Urothelium cell line (cell line): ENCODE measurements at regions not wholly inside any gene's neighbourhood (a gene's known extent, or its start where the extent isn't known, plus 50 kb on each side); places are given as distances from the start of the nearest gene placed in this dataset.
"Not testable (repeated sequence)": the region's sequence is repeated elsewhere in the genome, so short reads cannot be mapped to it uniquely, and the experiment has no call there.

Source experiments
- DNase-seq: peaks from one replicate; pipeline ENCODE4 v3.0.0; 2011; ENCODE audit warnings: low spot score, mixed read lengths
- FAIRE-seq: peaks from 2 replicates; lab custom pipeline; 2011; peaks lifted over from hg19 to GRCh38; lab: Jason Lieb, UNC

DNA sequence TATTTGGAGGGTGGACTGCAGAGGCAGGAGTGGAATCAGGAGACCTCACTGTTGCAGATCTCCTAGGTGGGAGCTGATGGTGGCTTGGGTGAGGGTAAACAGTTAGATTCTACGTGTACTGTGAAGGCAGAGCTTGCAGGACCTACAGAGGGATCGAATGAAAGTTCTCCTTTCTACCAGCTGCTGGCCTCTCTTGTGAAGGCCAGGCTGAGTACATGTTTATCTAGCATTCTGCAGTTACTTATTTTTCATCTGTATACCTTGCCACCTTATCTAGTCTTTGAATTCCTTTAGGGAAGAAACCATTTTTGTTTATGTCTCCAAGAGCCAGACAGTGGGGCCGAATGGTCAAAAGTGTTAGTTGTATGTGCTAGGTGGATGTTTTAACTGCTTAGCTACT, 57.6 kb downstream of the PTTG1 start:
- DNase-seq (no peak), FAIRE-seq (no peak)

- no peak for DNase-seq
- no peak for FAIRE-seq
Observed at GRCh38 chr5:160479926-160480325, 58.3 kb downstream of the PTTG1 start.

DNA sequence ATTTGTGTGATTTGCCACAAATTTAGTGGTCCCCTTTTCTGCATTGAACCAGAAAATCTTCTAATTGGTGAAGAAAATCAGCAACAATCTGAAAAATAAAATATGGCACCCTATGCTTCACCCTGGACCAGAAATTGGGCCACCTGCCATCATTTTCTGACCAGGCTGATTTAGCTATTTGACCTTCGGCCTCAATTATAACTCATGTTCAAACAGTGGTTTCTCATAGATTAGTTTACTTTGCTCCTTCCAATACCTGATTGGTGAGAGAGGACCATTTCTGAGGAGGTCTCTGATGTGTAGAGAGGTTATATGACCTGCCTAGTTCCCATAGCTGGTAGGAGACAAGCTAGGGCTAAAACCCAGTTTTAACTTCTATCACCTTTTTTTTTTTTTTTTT, 59.0 kb downstream of the PTTG1 start:
- FAIRE-seq = no peak

DNA sequence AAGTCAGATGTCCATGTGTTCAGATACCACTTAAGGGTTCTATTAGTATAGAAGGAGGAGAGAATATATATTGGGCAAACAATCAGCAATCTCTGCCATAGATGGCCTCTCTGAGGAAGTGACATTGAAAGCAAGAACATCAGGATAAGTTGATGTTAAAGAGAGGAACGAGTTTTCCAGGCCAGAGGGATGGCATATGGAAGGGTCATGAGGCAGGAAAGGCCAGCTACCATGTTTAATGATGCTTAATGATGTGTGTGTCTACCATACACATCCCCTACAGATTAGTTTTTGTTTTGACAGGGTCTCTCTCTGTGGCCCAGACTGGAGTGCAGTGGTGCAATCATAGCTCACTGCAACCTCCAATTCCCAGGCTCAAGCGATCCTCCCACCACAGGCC, 63.0 kb downstream of the PTTG1 start:
- no peak for FAIRE-seq

More for the DNA sequence above, 59.0 kb downstream of the PTTG1 start:
- DNase-seq = no peak

GRCh38 chr5:160485364-160485969, 63.8 kb downstream of the PTTG1 start:
- no peak for FAIRE-seq
- no peak for DNase-seq

More for the DNA sequence above, 63.0 kb downstream of the PTTG1 start:
- no peak for DNase-seq

GRCh38 chr5:160486573-160486972, 64.9 kb downstream of the PTTG1 start:
- FAIRE-seq (no peak), DNase-seq (no peak)

- FAIRE-seq = no peak
Observed at GRCh38 chr5:160488394-160489325, 67.0 kb downstream of the PTTG1 start.

GRCh38 chr5:160491438-160491837, 69.8 kb downstream of the PTTG1 start:
- DNase-seq (no peak), FAIRE-seq (no peak)

More at GRCh38 chr5:160488394-160489325, 67.0 kb downstream of the PTTG1 start:
- DNase-seq = no peak

DNA sequence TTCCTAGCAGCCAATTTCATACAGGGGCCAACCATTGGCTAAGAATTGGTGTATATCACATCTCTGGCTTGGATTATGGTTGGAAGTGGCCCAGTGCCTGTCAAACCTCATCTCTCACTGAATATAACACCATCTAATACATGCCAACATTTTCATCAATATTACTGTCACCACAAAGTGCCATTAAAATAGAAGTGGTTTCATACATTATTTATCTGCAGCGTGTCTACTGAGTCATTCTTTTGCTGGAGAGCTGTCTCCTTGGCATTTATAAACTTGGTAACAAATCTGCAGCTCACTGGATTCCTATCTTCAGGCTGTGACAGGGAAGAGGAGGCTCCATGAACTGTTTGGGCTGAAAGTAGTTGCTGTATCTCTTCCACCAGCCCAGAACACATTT, 70.9 kb downstream of the PTTG1 start:
- no peak for DNase-seq
- no peak for FAIRE-seq

DNA sequence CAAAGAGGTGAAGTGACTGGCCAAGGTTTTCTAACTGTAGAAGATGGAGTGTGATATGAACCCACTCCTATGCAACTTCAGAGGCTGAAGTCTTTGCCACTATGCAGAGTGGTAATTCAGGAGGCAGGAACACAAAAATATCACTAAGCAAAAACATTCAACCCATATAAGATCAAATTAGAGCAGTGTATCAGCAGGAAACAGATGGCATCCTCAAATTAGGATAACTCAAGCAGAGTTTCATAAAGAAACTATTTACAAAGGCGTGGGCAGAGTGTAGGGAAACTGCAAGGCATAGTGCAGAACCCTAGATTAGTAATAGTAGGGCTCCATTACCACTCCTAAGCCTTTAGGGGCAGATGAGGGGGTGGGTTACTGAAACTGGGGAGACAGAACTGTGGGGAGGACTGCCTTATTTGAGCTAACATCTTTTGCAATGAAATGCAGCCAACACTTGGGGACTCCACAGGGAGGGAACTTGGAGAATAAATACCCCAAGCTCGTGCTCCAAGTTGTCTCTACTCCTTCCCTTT, 72.2 kb downstream of the PTTG1 start:
- FAIRE-seq = no peak
- no peak for DNase-seq

- FAIRE-seq (no peak), DNase-seq (no peak)
Observed at GRCh38 chr5:160494451-160494850, 72.8 kb downstream of the PTTG1 start.

DNA sequence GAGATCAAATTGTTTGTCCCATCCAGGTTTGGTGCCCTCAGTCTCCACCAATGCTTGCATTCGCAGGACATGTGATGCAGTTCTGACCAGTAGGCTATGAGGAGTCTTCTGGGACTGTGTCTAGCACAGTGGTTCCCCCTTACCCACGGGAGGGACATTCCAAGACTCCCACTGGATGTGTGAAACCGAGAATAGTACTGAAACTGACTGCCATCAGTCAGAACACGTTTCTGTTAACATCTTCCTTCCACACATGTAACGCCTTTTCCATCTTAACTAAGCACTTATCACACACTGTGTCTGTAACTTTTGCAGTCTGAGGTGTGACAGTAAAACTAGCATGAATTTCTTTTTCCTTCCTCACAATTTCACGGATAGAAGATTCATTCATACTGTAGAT, 74.7 kb downstream of the PTTG1 start:
- FAIRE-seq = no peak

DNA sequence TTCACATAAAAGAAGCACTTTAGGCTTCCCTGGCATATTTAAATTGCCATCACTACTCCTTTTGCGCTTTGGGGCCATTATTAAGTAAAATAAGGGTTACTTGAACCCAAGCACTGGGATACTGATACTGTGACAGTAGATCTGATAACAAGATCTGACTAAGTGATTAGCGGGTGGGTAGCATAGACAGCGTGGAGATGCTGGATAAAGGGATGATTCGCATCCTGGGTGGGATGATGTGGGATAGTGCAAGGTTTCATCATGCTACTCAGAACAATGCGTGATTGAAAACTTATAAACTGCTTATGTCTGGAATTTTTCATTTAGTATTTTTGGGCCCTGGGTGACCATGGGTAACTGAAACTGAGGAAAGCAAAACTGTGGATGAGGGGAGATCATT, 75.1 kb downstream of the PTTG1 start:
- DNase-seq (no peak), FAIRE-seq (peak; percentile 42)

More for the DNA sequence above, 74.7 kb downstream of the PTTG1 start:
- no peak for DNase-seq

DNA sequence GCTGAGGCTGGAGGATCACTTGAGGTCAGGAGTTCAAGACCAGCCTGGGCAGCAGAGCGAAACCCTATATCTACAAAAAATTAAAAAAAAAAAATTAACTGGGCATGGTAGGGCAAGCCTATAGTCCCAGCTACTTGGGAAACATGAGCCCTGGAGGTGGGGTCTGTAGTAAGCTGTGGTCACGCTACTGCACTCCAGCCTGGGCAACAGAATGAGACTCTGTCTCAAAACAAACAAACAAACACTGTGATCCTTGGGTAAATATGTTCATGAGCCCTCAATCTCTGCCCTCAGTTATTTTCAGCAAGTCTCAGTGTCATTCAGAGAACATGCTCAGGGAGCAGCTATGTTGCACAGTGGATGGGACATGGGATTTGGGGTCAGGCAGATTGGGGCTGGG, 76.2 kb downstream of the PTTG1 start:
- DNase-seq (no peak), FAIRE-seq (no peak)

DNA sequence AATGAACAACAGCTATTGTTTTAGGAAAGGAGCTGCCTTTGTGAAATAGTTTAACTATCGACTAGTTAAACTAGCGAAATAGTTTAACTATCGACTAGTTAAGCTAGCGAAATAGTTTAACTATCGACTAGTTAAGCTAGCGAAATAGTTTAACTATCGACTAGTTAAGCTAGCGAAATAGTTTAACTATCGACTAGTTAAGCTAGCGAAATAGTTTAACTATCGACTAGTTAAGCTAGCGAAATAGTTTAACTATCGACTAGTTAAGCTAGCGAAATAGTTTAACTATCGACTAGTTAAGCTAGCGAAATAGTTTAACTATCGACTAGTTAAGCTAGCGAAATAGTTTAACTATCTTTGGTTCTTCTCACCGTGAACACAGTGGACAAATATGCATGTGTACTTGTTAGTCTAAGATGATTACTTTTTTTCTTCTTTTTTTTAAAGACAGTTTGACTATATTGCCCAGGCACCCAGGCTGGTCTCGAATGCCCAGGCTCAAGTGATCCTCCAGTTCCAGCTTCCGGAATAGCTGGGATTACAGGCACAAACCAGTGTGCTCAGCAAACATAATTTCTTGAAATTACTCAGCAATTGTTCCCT, 76.9 kb downstream of the PTTG1 start:
- not testable (repeated sequence) for FAIRE-seq, DNase-seq

DNA sequence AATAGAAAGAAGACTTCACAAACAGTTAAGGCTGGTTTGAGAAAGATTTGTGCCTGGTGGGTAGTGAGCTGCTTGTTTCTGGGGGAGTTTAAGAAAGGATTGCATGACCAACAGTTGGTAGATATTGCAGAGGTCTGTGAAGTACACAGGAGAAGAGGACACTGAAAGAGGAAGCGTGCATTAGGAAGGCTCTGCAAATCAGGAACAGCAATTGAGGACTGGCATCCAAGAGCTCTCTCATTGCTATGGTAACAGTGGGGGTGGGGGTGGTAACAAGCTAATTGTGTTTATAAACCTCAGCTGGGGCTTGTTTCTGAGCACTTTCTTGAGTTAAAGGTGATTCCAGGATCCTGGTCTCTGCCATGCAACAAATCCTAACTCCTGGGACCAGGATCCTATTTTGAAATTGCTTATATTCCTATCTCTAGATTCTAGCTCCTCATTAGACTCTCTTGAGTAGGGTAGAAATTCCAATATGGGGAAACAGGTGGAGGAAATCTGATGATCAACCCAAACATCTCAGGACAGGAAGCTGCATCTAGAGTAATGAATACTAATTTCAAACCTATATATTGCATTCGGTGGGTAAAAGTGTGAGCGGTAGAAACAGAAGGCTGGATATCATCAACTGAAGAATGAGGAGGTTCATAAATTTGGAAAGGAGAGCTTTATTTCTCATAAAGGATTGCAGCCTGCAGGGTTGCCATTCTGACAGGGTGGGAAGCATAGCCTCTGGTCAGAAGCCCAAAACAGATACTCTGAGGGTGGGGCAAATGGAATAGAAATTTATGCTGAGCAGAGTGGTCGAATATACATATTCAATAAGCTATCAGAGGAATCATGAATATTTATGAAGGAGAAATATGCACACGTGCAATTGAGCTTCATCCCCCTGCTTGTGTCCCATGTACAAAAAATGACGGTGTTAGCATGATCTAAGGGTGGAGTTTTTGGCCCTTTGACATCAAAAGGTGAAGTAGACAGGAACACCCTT, 79.4 kb downstream of the PTTG1 start:
- DNase-seq = no peak
- no peak for FAIRE-seq

- DNase-seq (no peak), FAIRE-seq (no peak)
Observed at GRCh38 chr5:160504906-160505305, 83.3 kb downstream of the PTTG1 start.

DNA sequence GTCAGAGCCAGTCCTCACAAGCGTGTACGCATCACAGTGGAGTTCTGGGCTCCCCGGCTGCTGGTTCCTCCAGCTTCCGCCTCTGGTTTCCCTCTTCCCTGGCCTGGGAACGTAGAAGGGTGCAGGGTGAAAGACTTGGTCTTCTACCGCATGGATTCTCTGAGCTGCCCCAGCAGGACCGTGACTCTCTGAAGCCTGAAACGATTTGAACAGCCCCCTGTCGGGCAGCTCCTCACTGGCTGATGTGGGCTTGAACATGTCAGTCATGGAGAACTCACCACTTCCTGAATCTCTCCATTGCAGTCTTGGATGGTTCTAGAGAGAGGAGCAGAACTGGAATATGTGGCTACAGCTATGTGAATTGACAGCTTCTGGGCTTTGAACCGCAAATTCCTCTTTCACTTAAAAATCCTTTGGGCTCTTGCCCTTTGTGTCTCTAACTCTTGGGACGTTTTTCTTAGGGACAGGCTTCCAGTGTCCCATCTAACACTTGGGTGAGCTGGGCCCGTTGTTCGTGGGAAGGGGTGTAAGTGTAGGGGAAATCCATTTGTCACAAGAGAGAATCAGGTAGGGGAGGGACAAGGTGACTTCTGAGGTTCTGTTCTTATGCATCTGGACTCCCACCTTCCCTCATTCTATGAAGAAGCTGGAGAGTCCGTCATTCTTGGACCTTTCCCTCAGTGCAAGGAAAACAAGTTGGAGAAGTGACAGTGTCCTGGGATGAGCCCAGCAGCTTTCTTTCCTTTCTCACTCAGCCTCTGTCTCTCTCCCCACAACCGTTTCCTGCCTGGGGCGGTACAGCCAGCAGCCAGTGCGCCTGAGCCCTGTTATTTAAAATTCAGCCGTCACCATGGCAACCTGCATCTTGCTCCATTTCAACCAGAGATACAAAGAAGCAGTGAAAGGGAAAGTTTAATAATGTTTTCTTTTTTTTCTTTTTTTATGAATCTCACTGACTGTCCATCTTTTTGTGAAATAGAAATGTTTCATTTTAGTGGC, 84.7 kb downstream of the PTTG1 start:
- DNase-seq (no peak), FAIRE-seq (no peak)

- no peak for FAIRE-seq
Observed at GRCh38 chr5:160507221-160507721, 85.6 kb downstream of the PTTG1 start.

More at GRCh38 chr5:160507221-160507721, 85.6 kb downstream of the PTTG1 start:
- peak; percentile 54 for DNase-seq
